ENCODE measurements at regions not wholly inside any gene's neighbourhood (a gene's known extent, or its start where the extent isn't known, plus 50 kb on each side); places are given as distances from the start of the nearest gene placed in this dataset.

GRCh38 chr11:120041625-120042024 is 96.3 kb downstream of the TRIM29 start:
- no peak for DNase-seq (ENCODE audit: extremely low spot score)
- H3K27me3 ChIP-seq = peaks cover 0 to 20% (median 0%) of the 10 kb centered on the region in 4 donors
- no peaks in the 10 kb centered on the region for H3K36me3 ChIP-seq
- H3K4me1 ChIP-seq = no peaks in the 10 kb centered on the region
- H3K4me3 ChIP-seq = no peak overlapping the region
- WGBS = 89% methylated on average over 2 of the region's 2 CpGs
- intact Hi-C loops (cut with DNase I) = no loop called here
- no peak for TF ChIP-seq EP300 (IDR thresholded peaks at IDR 0.05)
- TF ChIP-seq CTCF (IDR thresholded peaks at IDR 0.05) = no peak
- TF ChIP-seq POLR2AphosphoS5 (IDR thresholded peaks at IDR 0.05) = no peak
- TF ChIP-seq POLR2A (IDR thresholded peaks at IDR 0.05; ENCODE audit: low read depth) = no peak
- no peak overlapping the region for H3K27ac ChIP-seq (replicated peaks in 1 of 4)
- H3K9me3 ChIP-seq = peaks cover 0 to 13% (median 12%) of the 10 kb centered on the region in 4 donors

DNA sequence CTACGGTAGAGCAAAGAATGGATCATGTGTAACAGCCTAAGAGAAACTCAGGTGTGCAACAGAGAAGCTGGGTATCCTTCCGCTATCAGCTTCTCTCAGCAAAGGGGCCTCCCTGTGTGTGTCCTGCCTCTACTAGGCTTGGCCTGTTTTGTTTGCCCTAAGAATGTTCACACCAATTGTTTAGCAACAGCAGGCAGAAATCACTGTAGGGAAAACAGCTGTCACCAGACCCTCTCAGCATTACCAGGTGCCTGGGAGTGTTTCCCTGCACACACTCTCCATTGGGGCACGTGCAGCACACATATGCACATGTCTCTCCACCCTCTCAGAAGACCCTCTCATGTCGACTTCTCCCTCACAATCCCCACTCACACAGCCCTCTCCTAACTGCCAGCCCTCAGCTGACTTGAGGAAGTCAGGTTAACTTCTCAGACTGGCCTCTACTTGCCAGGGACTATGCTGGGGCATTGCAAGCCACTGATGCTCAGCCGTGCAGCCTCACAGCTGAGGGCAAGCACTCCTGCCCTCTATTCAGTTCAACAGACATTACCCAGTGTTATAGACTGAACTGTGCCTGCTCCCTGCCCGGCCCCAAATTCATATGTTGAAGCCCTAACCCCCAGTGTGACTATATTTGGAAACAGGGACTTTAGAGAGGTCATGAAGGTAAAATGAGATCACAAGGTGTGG is 97.6 kb downstream of the TRIM29 start:
- TF ChIP-seq POLR2AphosphoS5 (IDR thresholded peaks at IDR 0.05) (no peak), EP300 (IDR thresholded peaks at IDR 0.05) (no peak), POLR2A (IDR thresholded peaks at IDR 0.05; ENCODE audit: low read depth) (no peak), CTCF (IDR thresholded peaks at IDR 0.05) (no peak)

DNA sequence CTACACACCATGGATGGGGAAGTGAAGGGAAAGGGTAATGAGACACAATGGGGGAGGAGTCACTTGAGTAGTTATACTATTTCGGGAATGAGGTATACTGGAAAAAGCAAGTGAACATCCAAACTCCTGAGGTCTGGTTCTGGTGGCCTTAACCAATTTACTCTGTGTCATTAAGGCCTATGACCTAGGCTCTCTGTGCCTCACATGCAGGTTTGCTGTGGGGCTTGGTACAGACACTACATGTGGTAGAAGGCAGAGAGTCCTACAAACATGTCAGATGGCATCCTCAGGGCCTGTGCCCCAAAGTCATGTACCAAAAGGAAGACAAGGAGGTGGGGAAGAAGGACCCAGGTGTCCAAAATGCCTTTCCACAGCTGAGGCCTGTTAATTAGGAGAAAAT is 98.9 kb downstream of the TRIM29 start:
- H3K4me3 ChIP-seq = no peak overlapping the region
- intact Hi-C loops (cut with DNase I) = no loop called here
- no peaks in the 10 kb centered on the region for H3K36me3 ChIP-seq
- H3K9me3 ChIP-seq = peaks cover 0 to 18% (median 11%) of the 10 kb centered on the region in 4 donors
- peaks cover 0 to 26% (median 0%) of the 10 kb centered on the region in 4 donors for H3K27me3 ChIP-seq
- H3K27ac ChIP-seq (replicated peaks in 1 of 4) = no peak overlapping the region
- no peaks in the 10 kb centered on the region for H3K4me1 ChIP-seq
- WGBS = 69% methylated on average over 1 of the region's 1 CpG
- no peak for DNase-seq (ENCODE audit: extremely low spot score)
- TF ChIP-seq POLR2AphosphoS5 (IDR thresholded peaks at IDR 0.05) (no peak), CTCF (IDR thresholded peaks at IDR 0.05) (no peak), POLR2A (IDR thresholded peaks at IDR 0.05; ENCODE audit: low read depth) (no peak), EP300 (IDR thresholded peaks at IDR 0.05) (no peak)

More for the DNA sequence above, 97.6 kb downstream of the TRIM29 start:
- DNase-seq (ENCODE audit: extremely low spot score) = no peak
- no peaks in the 10 kb centered on the region for H3K36me3 ChIP-seq
- H3K27me3 ChIP-seq = peaks cover 0 to 27% (median 0%) of the 10 kb centered on the region in 4 donors
- H3K4me1 ChIP-seq = no peaks in the 10 kb centered on the region
- WGBS = 75% methylated on average over 6 of the region's 6 CpGs
- no peak overlapping the region for H3K27ac ChIP-seq (replicated peaks in 1 of 4)
- H3K9me3 ChIP-seq = peaks cover 0 to 17% (median 11%) of the 10 kb centered on the region in 4 donors
- intact Hi-C loops (cut with DNase I) = no loop called here
- no peak overlapping the region for H3K4me3 ChIP-seq

DNA sequence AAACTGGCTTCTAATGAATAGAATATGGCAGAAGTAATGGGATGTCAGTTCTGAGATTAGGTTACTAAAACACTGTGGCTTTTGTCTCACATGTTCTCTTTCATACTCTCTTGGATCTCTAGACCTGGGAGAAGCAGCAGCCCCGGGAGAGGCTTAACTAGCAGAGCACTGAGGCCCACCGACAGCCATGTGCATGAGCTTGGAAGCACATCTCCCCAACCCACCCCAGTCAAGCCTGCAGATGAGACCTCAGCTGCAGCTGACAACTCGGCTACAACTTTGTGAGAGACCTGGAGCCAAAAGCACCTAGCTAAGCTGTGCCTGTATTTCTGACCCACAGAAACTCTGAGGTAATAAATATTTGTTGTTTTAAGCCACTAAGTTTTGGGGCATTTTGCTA is 100.8 kb downstream of the TRIM29 start:
- 80% methylated on average over 3 of the region's 3 CpGs for WGBS
- intact Hi-C loops (cut with DNase I) = no loop called here
- H3K4me1 ChIP-seq = no peaks in the 10 kb centered on the region
- DNase-seq (ENCODE audit: extremely low spot score) = no peak
- H3K4me3 ChIP-seq = no peak overlapping the region
- no peak for TF ChIP-seq POLR2AphosphoS5 (IDR thresholded peaks at IDR 0.05)
- TF ChIP-seq CTCF (IDR thresholded peaks at IDR 0.05) = no peak
- no peak for TF ChIP-seq POLR2A (IDR thresholded peaks at IDR 0.05; ENCODE audit: low read depth)
- no peak for TF ChIP-seq EP300 (IDR thresholded peaks at IDR 0.05)
- no peak overlapping the region for H3K27ac ChIP-seq (replicated peaks in 1 of 4)
- no peaks in the 10 kb centered on the region for H3K36me3 ChIP-seq
- H3K9me3 ChIP-seq = peaks cover 0 to 18% (median 11%) of the 10 kb centered on the region in 4 donors
- H3K27me3 ChIP-seq = peaks cover 0 to 37% (median 0%) of the 10 kb centered on the region in 4 donors
